IMR-90 (cell line): ENCODE measurements at regions not wholly inside any gene's neighbourhood (a gene's known extent, or its start where the extent isn't known, plus 50 kb on each side); places are given as distances from the start of the nearest gene placed in this dataset.

Experiments used
- ATAC-seq: fragments of 200-7000 bp; cut with Tn5 transposase; 2 replicates; pipeline ENCODE4 v1.9.1; 2020; ENCODE audit warnings: low read depth, mild to moderate bottlenecking, moderate library complexity
- BruUV-seq: library from RNA; stranded (reverse); fragments of 400-500 nt; replicated peaks from 2 replicates; lab custom pipeline; 2021; lab: Mats Ljungman, UMichigan
- CTCF ChIA-PET: fragments of 300-600 bp; formaldehyde crosslinking; extraction: SDS; loops from one replicate; lab custom pipeline; 2021; ENCODE audit warnings: antibody characterized with exemption; lab: Yijun Ruan, JAX
- POLR2A ChIA-PET: fragments of 300-600 bp; sonication (Branson Sonifier 250); formaldehyde crosslinking; loops from one replicate; lab custom pipeline; 2022; ENCODE audit warnings: antibody characterized with exemption; ENCODE audit not compliant: unreplicated experiment; lab: Charles Lee
- DNase-seq: peaks from one replicate; pipeline ENCODE4 v3.0.0; 2013
- H2AFZ ChIP-seq: replicated peaks from 2 replicates; pipeline ENCODE3; 2013; ENCODE audit warnings: low read length, mild to moderate bottlenecking; ENCODE audit not compliant: poor library complexity
- H2AK5ac ChIP-seq: 2 replicates; pipeline ENCODE4 v1.6.1; 2013; ENCODE audit warnings: low read depth, low read length, inconsistent platforms
- H2AK9ac ChIP-seq: replicated peaks from 2 replicates; pipeline ENCODE3; 2013; ENCODE audit warnings: mild to moderate bottlenecking, low read depth, low read length, moderate library complexity; ENCODE audit not compliant: poor library complexity
- H2BK120ac ChIP-seq: 2 replicates; pipeline ENCODE4 v1.6.1; 2013; ENCODE audit warnings: low read depth, low read length, inconsistent platforms
- H2BK15ac ChIP-seq: 3 replicates; pipeline ENCODE4 v1.6.1; 2013; ENCODE audit warnings: low read depth, low read length, inconsistent platforms
- H2BK20ac ChIP-seq: 2 replicates; pipeline ENCODE4 v1.6.1; 2013; ENCODE audit warnings: low read depth, mild to moderate bottlenecking, inconsistent platforms, low read length, moderate library complexity
- H2BK5ac ChIP-seq: 2 replicates; pipeline ENCODE4 v1.6.1; 2013; ENCODE audit warnings: mild to moderate bottlenecking, low read depth, low read length, inconsistent platforms; ENCODE audit not compliant: poor library complexity, severe bottlenecking
- H3K14ac ChIP-seq: replicated peaks from 2 replicates; pipeline ENCODE4 v1.6.1; 2013; ENCODE audit warnings: low read depth, low read length, inconsistent platforms
- H3K18ac ChIP-seq: 2 replicates; pipeline ENCODE4 v1.6.1; 2013; ENCODE audit warnings: low read depth, low read length, control low read depth
- H3K23ac ChIP-seq: 2 replicates; pipeline ENCODE4 v1.6.1; 2013; ENCODE audit warnings: low read depth, low read length, inconsistent platforms
- H3K27ac ChIP-seq: 2 replicates; pipeline ENCODE4 v1.5.1; 2013; ENCODE audit warnings: mild to moderate bottlenecking, control low read depth, low read length; ENCODE audit not compliant: insufficient read depth
- H3K27me3 ChIP-seq: 2 replicates; pipeline ENCODE4 v1.6.1; 2013; ENCODE audit warnings: low read length; ENCODE audit not compliant: control insufficient read depth, insufficient read depth
- H3K36me3 ChIP-seq: 2 replicates; pipeline ENCODE4 v1.6.1; 2013; ENCODE audit warnings: low read length, mixed read lengths; ENCODE audit not compliant: control insufficient read depth, insufficient read depth
- H3K4ac ChIP-seq: 2 replicates; pipeline ENCODE4 v1.6.1; 2013; ENCODE audit warnings: low read depth, low read length, inconsistent platforms
- H3K4me1 ChIP-seq: 2 replicates; pipeline ENCODE4 v1.6.1; 2013; ENCODE audit warnings: low read length, mixed read lengths; ENCODE audit not compliant: control insufficient read depth, insufficient read depth
- H3K4me2 ChIP-seq: 2 replicates; pipeline ENCODE4 v1.6.1; 2013; ENCODE audit warnings: low read depth, mild to moderate bottlenecking, control low read depth, low read length, moderate library complexity
- H3K4me3 ChIP-seq: 2 replicates; pipeline ENCODE4 v1.5.1; 2013; ENCODE audit warnings: low read depth, mild to moderate bottlenecking, control low read depth, low read length, moderate library complexity; ENCODE audit not compliant: insufficient read depth
- H3K56ac ChIP-seq: 2 replicates; pipeline ENCODE4 v1.6.1; 2013; ENCODE audit warnings: low read length, inconsistent platforms; ENCODE audit not compliant: insufficient read depth; ENCODE audit errors: extremely low read depth
- H3K79me1 ChIP-seq, 2 experiments: 2 replicates each; pipeline ENCODE4 v1.6.1; 2013; ENCODE audit warnings: low read length in 2 of 2, inconsistent platforms in 1 of 2, low read depth in 1 of 2
- H3K9ac ChIP-seq: 2 replicates; pipeline ENCODE4 v1.6.1; 2013; ENCODE audit warnings: low read depth, low read length, control low read depth
- H3K9me1 ChIP-seq: 2 replicates; pipeline ENCODE4 v1.6.1; 2013; ENCODE audit warnings: low read length, inconsistent platforms; ENCODE audit not compliant: insufficient read depth
- H3K9me3 ChIP-seq: 2 replicates; pipeline ENCODE4 v1.6.1; 2013; ENCODE audit warnings: low read length; ENCODE audit not compliant: control insufficient read depth, insufficient read depth
- H4K20me1 ChIP-seq: 2 replicates; pipeline ENCODE4 v1.6.1; 2013; ENCODE audit warnings: low read length, inconsistent platforms; ENCODE audit not compliant: insufficient read depth
- H4K5ac ChIP-seq: 2 replicates; pipeline ENCODE4 v1.6.1; 2013; ENCODE audit warnings: mild to moderate bottlenecking, low read depth, low read length, control low read depth
- H4K8ac ChIP-seq, 2 experiments: 2 replicates each; pipeline ENCODE4 v1.6.1; 2013; ENCODE audit warnings: low read depth in 2 of 2, low read length in 2 of 2, control low read depth in 1 of 2, inconsistent platforms in 1 of 2
- H4K91ac ChIP-seq: 2 replicates; pipeline ENCODE4 v1.6.1; 2013; ENCODE audit warnings: low read depth, low read length, inconsistent platforms; ENCODE audit not compliant: insufficient read depth
- BHLHE40 ChIP-seq: fragments of 150-350 bp; IDR thresholded peaks from 2 replicates; pipeline ENCODE4 v1.6.1; 2016; ENCODE audit warnings: mild to moderate bottlenecking, low read depth, low read length
- ELK1 ChIP-seq: fragments of 150-350 bp; IDR thresholded peaks from 2 replicates; pipeline ENCODE4 v1.6.1; 2016; ENCODE audit warnings: low read depth, mild to moderate bottlenecking, low read length, moderate library complexity, borderline replicate concordance
- FOS ChIP-seq: fragments of 150-350 bp; IDR thresholded peaks from 2 replicates; pipeline ENCODE4 v1.6.1; 2016; ENCODE audit warnings: low read depth, low read length
- MXI1 ChIP-seq: IDR thresholded peaks from 2 replicates; pipeline ENCODE4 v1.6.1; 2012; ENCODE audit warnings: low read depth, mild to moderate bottlenecking, low read length, moderate library complexity, borderline replicate concordance
- RFX5 ChIP-seq: IDR thresholded peaks from 2 replicates; pipeline ENCODE4 v1.8.0; 2012; ENCODE audit warnings: low read depth, mild to moderate bottlenecking, low read length, moderate library complexity
- SMC3 ChIP-seq: fragments of 150-350 bp; IDR thresholded peaks from 2 replicates; pipeline ENCODE4 v1.6.1; 2016; ENCODE audit warnings: low read depth, mild to moderate bottlenecking, antibody characterized with exemption, low read length, moderate library complexity
- WGBS, 2 experiments: methylation state at CpG; one replicate each; pipeline versions ENCODE4 v1.1.5 to v1.1.7; 2013; ENCODE audit warnings: missing lambda C conversion rate in 2 of 2; ENCODE audit not compliant: insufficient read length in 1 of 2; ENCODE audit errors: extremely low coverage in 2 of 2; 5-methylcytosine and 5-hydroxymethylcytosine counted together
- dilution Hi-C: fragments of 300-500 bp; cut with HindIII; formaldehyde crosslinking; loops from one replicate; pipeline ENCODE4 v1.14.3; 2018; ENCODE audit warnings: low sequenced_read_pairs; ENCODE audit not compliant: unreplicated experiment
- in situ Hi-C: fragments of 300-500 bp; cut with MboI; formaldehyde crosslinking; loops from 3 replicates; pipeline ENCODE4 v1.14.3; 2019; ENCODE audit warnings: low sequenced_read_pairs, inconsistent platforms, mixed read lengths
- intact Hi-C: fragments of 100-400 bp; cut with micrococcal nuclease; formaldehyde crosslinking; loops from 2 replicates; pipeline ENCODE4 v1.10.0; 2022

GRCh38 chr6:4289770-4290320, 154.5 kb upstream of the ECI2 start (continued):
- TF ChIP-seq ELK1 (no peak), SMC3 (no peak), RFX5 (no peak)

GRCh38 chr6:4287811-4288244, 152.5 kb upstream of the ECI2 start:
- Histone ChIP-seq H3K36me3 (no peaks in the 10 kb centered on the region), H3K9me3 (no peaks in the 10 kb centered on the region), H3K14ac (no peak overlapping the region), H3K9me1 (no peaks in the 10 kb centered on the region), H3K9ac (no peak overlapping the region), H4K20me1 (no peaks in the 10 kb centered on the region), H3K27me3 (peaks cover 20% of the 10 kb centered on the region), H3K4me2 (no peak overlapping the region), H2AK9ac (no peak overlapping the region), H4K91ac (no peak overlapping the region), H3K79me1 (no peaks in the 10 kb centered on the region), H2BK20ac (no peak overlapping the region), H2AK5ac (no peak overlapping the region; the same call in 1 of the 2 replicates), H2AFZ (no peak overlapping the region), H2BK5ac (no peak overlapping the region), H3K4ac (no peak overlapping the region), H3K4me3 (no peak overlapping the region), H3K23ac (no peak overlapping the region; the same call in 1 of the 2 replicates), H3K18ac (no peak overlapping the region), H2BK120ac (no peak overlapping the region), H4K5ac (no peak overlapping the region), H4K8ac (no peak overlapping the region), H3K27ac (no peak overlapping the region), H3K56ac (no peak overlapping the region), H2BK15ac (no peak overlapping the region), H3K4me1 (no peaks in the 10 kb centered on the region)
- no peak for ATAC-seq
- dilution Hi-C loops (no loop called here), in situ Hi-C loops (no loop called here), intact Hi-C loops (no loop called here)
- no peak for TF ChIP-seq BHLHE40
- TF ChIP-seq FOS: no peak
- no peak for TF ChIP-seq MXI1
- no TSS peak for BruUV-seq
- 29% methylated on average over 6 of the region's 11 CpGs; no CpG with 5 or more reads in 1 of the 2 experiments for whole genome bisulfite sequencing, 2 experiments
- ChIA-PET CTCF (interaction anchor here (0.7 kb wide), 1 partner anchor 34 kb away, joined by 3 read pairs; no protein-coding TSS in a partner anchor), POLR2A (no interaction called here)
- no peak for DNase-seq
